Neuron (in vitro differentiated cells): ENCODE measurements at regions not wholly inside any gene's neighbourhood (a gene's known extent, or its start where the extent isn't known, plus 50 kb on each side); places are given as distances from the start of the nearest gene placed in this dataset.

Experiments
- H2AFZ ChIP-seq: one replicate; pipeline ENCODE4 v1.6.1; 2013; ENCODE audit warnings: low read depth, mild to moderate bottlenecking, inconsistent platforms, low read length, moderate library complexity
- H3K27me3 ChIP-seq: one replicate; pipeline ENCODE4 v1.6.1; 2013; ENCODE audit warnings: low read length; ENCODE audit not compliant: insufficient read depth
- H3K36me3 ChIP-seq: one replicate; pipeline ENCODE4 v1.6.1; 2013; ENCODE audit warnings: low read length; ENCODE audit not compliant: insufficient read depth
- H3K4me1 ChIP-seq: one replicate; pipeline ENCODE4 v1.6.1; 2013; ENCODE audit warnings: low read length; ENCODE audit not compliant: insufficient read depth
- H3K4me3 ChIP-seq: 2 replicates; pipeline ENCODE4 v1.5.1; 2013; ENCODE audit warnings: mild to moderate bottlenecking, low read length, moderate library complexity
- H3K9me3 ChIP-seq: one replicate; pipeline ENCODE4 v1.6.1; 2013; ENCODE audit warnings: low read length

GRCh38 chr14:53703457-53703856 lies 253.2 kb downstream of the BMP4 start:
- no peaks in the 10 kb centered on the region for H3K36me3 ChIP-seq
- H3K9me3 ChIP-seq: no peaks in the 10 kb centered on the region
- H3K27me3 ChIP-seq: no peaks in the 10 kb centered on the region
- no peak overlapping the region for H2AFZ ChIP-seq
- H3K4me3 ChIP-seq: no peak overlapping the region
- H3K4me1 ChIP-seq: no peaks in the 10 kb centered on the region

- Histone ChIP-seq H3K4me3 (no peak overlapping the region), H3K36me3 (no peaks in the 10 kb centered on the region), H2AFZ (no peak overlapping the region), H3K27me3 (no peaks in the 10 kb centered on the region), H3K9me3 (no peaks in the 10 kb centered on the region), H3K4me1 (no peaks in the 10 kb centered on the region)
Observed at GRCh38 chr14:53701108-53701875, 255.3 kb downstream of the BMP4 start.

GRCh38 chr14:53696217-53696965 lies 260.2 kb downstream of the BMP4 start:
- Histone ChIP-seq H3K36me3 (no peaks in the 10 kb centered on the region), H3K4me3 (no peak overlapping the region), H3K9me3 (no peaks in the 10 kb centered on the region), H3K27me3 (no peaks in the 10 kb centered on the region), H2AFZ (no peak overlapping the region), H3K4me1 (no peaks in the 10 kb centered on the region)

- Histone ChIP-seq H2AFZ (no peak overlapping the region), H3K36me3 (no peaks in the 10 kb centered on the region), H3K27me3 (no peaks in the 10 kb centered on the region), H3K9me3 (no peaks in the 10 kb centered on the region), H3K4me1 (no peaks in the 10 kb centered on the region), H3K4me3 (no peak overlapping the region)
Observed at GRCh38 chr14:53695692-53696214, 260.9 kb downstream of the BMP4 start.

GRCh38 chr14:53692885-53693284 lies 263.7 kb downstream of the BMP4 start:
- peaks cover 8% of the 10 kb centered on the region for H3K4me1 ChIP-seq

GRCh38 chr14:53692451-53692850 lies 264.2 kb downstream of the BMP4 start:
- Histone ChIP-seq H3K4me1 (peaks cover 10% of the 10 kb centered on the region), H2AFZ (no peak overlapping the region), H3K27me3 (no peaks in the 10 kb centered on the region), H3K4me3 (no peak overlapping the region), H3K9me3 (no peaks in the 10 kb centered on the region), H3K36me3 (no peaks in the 10 kb centered on the region)

More at GRCh38 chr14:53692885-53693284, 263.7 kb downstream of the BMP4 start:
- no peaks in the 10 kb centered on the region for H3K9me3 ChIP-seq
- H3K4me3 ChIP-seq: no peak overlapping the region
- no peak overlapping the region for H2AFZ ChIP-seq
- no peaks in the 10 kb centered on the region for H3K27me3 ChIP-seq
- H3K36me3 ChIP-seq: no peaks in the 10 kb centered on the region

- no peak overlapping the region for H2AFZ ChIP-seq
- no peak overlapping the region for H3K4me3 ChIP-seq
- H3K36me3 ChIP-seq: no peaks in the 10 kb centered on the region
- no peaks in the 10 kb centered on the region for H3K9me3 ChIP-seq
- peaks cover 8% of the 10 kb centered on the region for H3K4me1 ChIP-seq
- H3K27me3 ChIP-seq: no peaks in the 10 kb centered on the region
Observed at GRCh38 chr14:53683229-53683628, 273.4 kb downstream of the BMP4 start.

- no peak overlapping the region for H2AFZ ChIP-seq
- H3K4me3 ChIP-seq: no peak overlapping the region
- no peaks in the 10 kb centered on the region for H3K4me1 ChIP-seq
- H3K27me3 ChIP-seq: no peaks in the 10 kb centered on the region
- no peaks in the 10 kb centered on the region for H3K36me3 ChIP-seq
- no peaks in the 10 kb centered on the region for H3K9me3 ChIP-seq
Observed at GRCh38 chr14:53672526-53672925, 284.1 kb downstream of the BMP4 start.

GRCh38 chr14:53670701-53671100 lies 285.9 kb downstream of the BMP4 start:
- Histone ChIP-seq H3K36me3 (no peaks in the 10 kb centered on the region), H3K27me3 (no peaks in the 10 kb centered on the region), H3K4me3 (no peak overlapping the region), H2AFZ (no peak overlapping the region), H3K4me1 (peaks cover 1% of the 10 kb centered on the region), H3K9me3 (no peaks in the 10 kb centered on the region)

- peaks cover 1% of the 10 kb centered on the region for H3K4me1 ChIP-seq
Observed at GRCh38 chr14:53668897-53669296, 287.7 kb downstream of the BMP4 start.

GRCh38 chr14:53663709-53664108 lies 292.9 kb downstream of the BMP4 start:
- no peaks in the 10 kb centered on the region for H3K36me3 ChIP-seq
- no peaks in the 10 kb centered on the region for H3K27me3 ChIP-seq
- peaks cover 1% of the 10 kb centered on the region for H3K4me1 ChIP-seq
- H2AFZ ChIP-seq: no peak overlapping the region
- H3K4me3 ChIP-seq: no peak overlapping the region
- no peaks in the 10 kb centered on the region for H3K9me3 ChIP-seq

More at GRCh38 chr14:53668897-53669296, 287.7 kb downstream of the BMP4 start:
- no peaks in the 10 kb centered on the region for H3K9me3 ChIP-seq
- H3K27me3 ChIP-seq: no peaks in the 10 kb centered on the region
- H2AFZ ChIP-seq: no peak overlapping the region
- no peaks in the 10 kb centered on the region for H3K36me3 ChIP-seq
- no peak overlapping the region for H3K4me3 ChIP-seq

GRCh38 chr14:53655080-53655785 lies 301.4 kb downstream of the BMP4 start:
- H2AFZ ChIP-seq: no peak overlapping the region
- no peak overlapping the region for H3K4me3 ChIP-seq
- H3K9me3 ChIP-seq: no peaks in the 10 kb centered on the region
- no peaks in the 10 kb centered on the region for H3K36me3 ChIP-seq
- no peaks in the 10 kb centered on the region for H3K27me3 ChIP-seq
- H3K4me1 ChIP-seq: no peaks in the 10 kb centered on the region

- H2AFZ ChIP-seq: no peak overlapping the region
- no peak overlapping the region for H3K4me3 ChIP-seq
- no peaks in the 10 kb centered on the region for H3K27me3 ChIP-seq
Observed at GRCh38 chr14:53652068-53652467, 304.6 kb downstream of the BMP4 start.

More at GRCh38 chr14:53652068-53652467, 304.6 kb downstream of the BMP4 start:
- H3K9me3 ChIP-seq: no peaks in the 10 kb centered on the region
- H3K4me1 ChIP-seq: peaks cover 1% of the 10 kb centered on the region
- H3K36me3 ChIP-seq: no peaks in the 10 kb centered on the region
